ENCODE measurements at regions not wholly inside any gene's neighbourhood (a gene's known extent, or its start where the extent isn't known, plus 50 kb on each side); places are given as distances from the start of the nearest gene placed in this dataset.
A peak's percentile ranks its signal among the peaks of the same experiment; 100 is the strongest.

- intact Hi-C loops (cut with micrococcal nuclease): no loop called here
- Mint-ChIP-seq H3K9me3 (no peaks in the 10 kb centered on the region), H3K4me1 (ENCODE audit: low read depth) (no peaks in the 10 kb centered on the region), H3K36me3 (ENCODE audit: low read depth) (no peaks in the 10 kb centered on the region), H3K27ac (no peak overlapping the region), H3K4me3 (no peak overlapping the region), H3K27me3 (peaks cover 2% of the 10 kb centered on the region)
- DNase-seq (peak; percentile 17), ATAC-seq (no peak)
- ChIA-PET POLR2A (no interaction called here), CTCF (no interaction called here)
- TF ChIP-seq CTCF (IDR thresholded peaks at IDR 0.05): no peak
Observed at GRCh38 chr12:116384691-116385485, 107.4 kb upstream of the MED13L start.

GRCh38 chr12:116385486-116386217 is 108.2 kb upstream of the MED13L start:
- POLR2A ChIA-PET: no interaction called here
- H3K4me1 Mint-ChIP-seq (ENCODE audit: low read depth): no peaks in the 10 kb centered on the region
- TF ChIP-seq CTCF (IDR thresholded peaks at IDR 0.05): no peak
- H3K9me3 Mint-ChIP-seq: no peaks in the 10 kb centered on the region
- DNase-seq: no peak
- peaks cover 2% of the 10 kb centered on the region for H3K27me3 Mint-ChIP-seq
- intact Hi-C loops (cut with micrococcal nuclease): no loop called here
- CTCF ChIA-PET: no interaction called here
- no peak overlapping the region for H3K27ac Mint-ChIP-seq
- ATAC-seq: no peak
- no peaks in the 10 kb centered on the region for H3K36me3 Mint-ChIP-seq (ENCODE audit: low read depth)
- H3K4me3 Mint-ChIP-seq: no peak overlapping the region

GRCh38 chr12:116389326-116389725 is 111.8 kb upstream of the MED13L start:
- Mint-ChIP-seq H3K4me1 (ENCODE audit: low read depth) (peaks cover 8% of the 10 kb centered on the region), H3K9me3 (no peaks in the 10 kb centered on the region), H3K27ac (no peak overlapping the region), H3K36me3 (ENCODE audit: low read depth) (no peaks in the 10 kb centered on the region), H3K4me3 (no peak overlapping the region), H3K27me3 (no peaks in the 10 kb centered on the region)
- ATAC-seq (no peak), DNase-seq (no peak)
- intact Hi-C loops (cut with micrococcal nuclease): no loop called here
- no peak for TF ChIP-seq CTCF (IDR thresholded peaks at IDR 0.05)
- ChIA-PET CTCF (no interaction called here), POLR2A (no interaction called here)

GRCh38 chr12:116389990-116390389 is 112.5 kb upstream of the MED13L start:
- H3K4me3 Mint-ChIP-seq: no peak overlapping the region
- no peaks in the 10 kb centered on the region for H3K36me3 Mint-ChIP-seq (ENCODE audit: low read depth)
- DNase-seq: no peak
- H3K4me1 Mint-ChIP-seq (ENCODE audit: low read depth): peaks cover 8% of the 10 kb centered on the region
- CTCF ChIA-PET: no interaction called here
- H3K27ac Mint-ChIP-seq: no peak overlapping the region
- POLR2A ChIA-PET: no interaction called here
- no peaks in the 10 kb centered on the region for H3K27me3 Mint-ChIP-seq
- no peaks in the 10 kb centered on the region for H3K9me3 Mint-ChIP-seq
- no peak for ATAC-seq
- intact Hi-C loops (cut with micrococcal nuclease): no loop called here
- TF ChIP-seq CTCF (IDR thresholded peaks at IDR 0.05): no peak
